HT1080 (cell line): ENCODE measurements at regions not wholly inside any gene's neighbourhood (a gene's known extent, or its start where the extent isn't known, plus 50 kb on each side); places are given as distances from the start of the nearest gene placed in this dataset.

ENCODE experiments used
- DNase-seq: peaks from one replicate; pipeline ENCODE4 v3.0.0-alpha.2; 2015; ENCODE audit warnings: low read depth

DNA sequence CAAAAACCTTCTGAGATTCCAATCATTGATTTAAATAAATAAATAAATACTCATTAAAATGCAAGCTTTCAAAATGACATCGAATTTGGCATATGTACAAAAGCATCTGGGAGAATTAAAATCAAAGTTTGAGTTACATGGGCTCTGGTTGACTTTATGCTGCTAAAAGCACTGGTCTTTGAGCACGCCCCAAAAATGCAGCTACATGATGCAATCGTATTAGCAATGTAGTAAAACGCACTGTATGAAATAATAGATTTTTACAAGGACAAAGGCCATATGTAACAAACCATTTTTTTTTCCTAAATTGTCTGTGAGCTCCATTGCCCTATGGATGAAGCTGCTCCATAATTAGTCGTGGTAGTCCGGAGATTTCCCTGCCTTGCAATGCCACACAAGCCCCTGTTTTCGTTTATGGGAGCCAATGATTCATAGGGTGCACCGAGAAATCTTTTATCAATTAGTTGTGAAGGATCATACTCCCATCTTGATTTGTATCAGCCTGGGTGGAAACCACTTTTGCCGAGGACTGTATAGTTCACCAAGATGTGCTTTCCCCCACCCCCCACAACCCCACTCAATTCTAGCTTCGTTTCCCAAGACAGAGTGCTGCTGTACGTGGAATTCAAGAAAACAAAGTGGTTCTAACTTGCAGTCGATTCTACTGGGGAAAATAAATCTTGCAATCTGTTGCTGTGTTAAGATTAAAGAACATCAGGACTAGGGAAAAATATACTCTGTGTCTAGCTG, 268.4 kb downstream of the IRS1 start:
- no peak for DNase-seq

GRCh38 chr2:226529556-226529955, 270.1 kb downstream of the IRS1 start:
- no peak for DNase-seq

- DNase-seq, result no peak
These were observed 272.9 kb downstream of the IRS1 start for GRCh38 chr2:226526716-226527115.

DNA sequence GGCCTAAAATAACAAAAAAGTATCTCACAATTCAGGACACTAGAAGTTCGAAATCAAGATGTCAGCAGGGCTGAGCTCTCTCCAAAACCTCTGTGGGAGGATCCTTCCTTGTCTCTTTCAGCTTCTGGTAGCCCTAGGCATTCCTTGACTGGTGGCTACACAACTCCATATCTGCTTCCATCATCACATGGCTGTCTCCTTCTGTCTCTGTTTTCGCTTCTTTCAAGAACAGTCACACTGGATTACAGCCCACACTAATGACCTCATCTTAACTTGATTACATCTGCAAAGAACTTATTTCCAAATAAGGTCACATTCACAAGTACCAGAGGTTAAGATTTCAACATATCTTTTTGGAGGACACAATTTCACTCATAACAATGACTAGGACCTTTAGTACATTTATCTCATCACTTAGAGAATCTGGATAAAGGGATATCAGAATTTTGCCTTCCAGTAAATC, 275.2 kb downstream of the IRS1 start:
- peak; percentile 35 for DNase-seq

GRCh38 chr2:226520723-226521122, 278.9 kb downstream of the IRS1 start:
- DNase-seq, result no peak

DNA sequence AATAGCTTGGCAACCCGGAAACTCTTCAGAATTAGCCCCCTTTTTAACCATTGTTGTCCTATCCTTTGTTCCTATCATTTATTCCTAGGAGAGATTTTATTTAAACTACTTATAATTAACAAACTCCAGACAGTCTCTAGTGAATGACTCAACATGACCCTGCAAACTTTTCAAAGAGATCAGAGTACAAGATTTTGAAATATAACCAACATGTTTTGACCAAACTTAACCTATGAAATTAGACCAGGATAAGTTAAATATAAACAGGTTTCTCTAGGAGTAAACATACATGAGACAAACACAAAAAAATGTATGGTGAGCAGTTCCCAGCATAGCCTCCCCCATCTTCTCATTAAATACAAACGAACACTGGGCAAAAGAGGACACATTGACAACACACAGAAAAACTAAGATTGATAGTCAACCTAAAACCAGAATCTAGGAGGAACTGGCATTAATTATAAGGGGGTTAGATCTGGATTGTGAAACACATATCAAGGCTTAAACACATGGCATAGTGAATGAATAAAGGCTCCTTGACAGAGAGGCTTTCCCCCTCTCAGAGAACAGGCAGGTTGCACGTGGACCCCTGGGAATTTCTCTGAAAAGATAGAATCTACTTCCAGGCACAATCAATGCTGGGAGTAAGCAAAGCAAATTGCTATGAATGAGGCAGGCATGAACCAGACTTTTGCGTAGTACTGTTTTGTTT, 284.1 kb downstream of the IRS1 start:
- DNase-seq, result no peak

DNA sequence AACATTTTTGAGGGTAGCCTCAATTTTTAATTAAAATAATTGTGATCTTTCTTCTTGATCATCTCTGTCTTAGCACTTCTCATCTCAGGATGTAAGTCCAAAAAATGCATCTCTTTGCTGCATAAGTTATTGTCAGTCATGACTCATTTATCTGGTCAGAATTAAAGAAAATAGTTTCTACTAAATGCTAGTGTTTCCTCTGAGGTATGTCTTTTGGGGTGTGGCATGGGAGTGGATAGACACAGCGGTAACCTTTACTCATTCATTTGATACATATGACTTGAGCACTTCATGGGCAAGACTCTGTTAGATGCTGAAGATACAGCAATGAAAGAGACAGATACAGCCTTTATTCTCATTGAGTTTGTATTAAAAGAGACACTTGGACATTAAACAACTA, 284.7 kb downstream of the IRS1 start:
- DNase-seq, result peak; percentile 64

- DNase-seq, result no peak
These were observed 288.3 kb downstream of the IRS1 start for GRCh38 chr2:226511311-226511710.

GRCh38 chr2:226508683-226509082, 290.9 kb downstream of the IRS1 start:
- DNase-seq, result no peak

DNA sequence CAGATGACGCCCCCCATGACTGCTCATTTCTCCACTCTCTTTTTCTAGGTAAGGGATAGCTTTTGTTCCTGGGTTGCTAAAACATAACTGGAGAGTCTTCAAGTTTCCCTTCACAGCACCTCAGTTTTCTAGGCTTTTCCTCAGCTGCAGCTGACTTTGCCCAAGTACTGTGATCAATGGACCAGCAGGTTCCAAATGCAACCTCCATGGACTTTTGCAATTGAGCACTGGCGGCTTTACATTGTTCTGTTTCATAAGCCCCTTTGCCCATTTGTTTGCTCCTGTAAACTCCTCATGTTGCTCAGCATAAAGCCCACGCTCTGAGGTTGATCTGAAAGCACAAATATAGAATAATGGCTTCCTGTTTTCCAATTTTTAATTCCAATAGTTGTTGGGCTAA, 291.6 kb downstream of the IRS1 start:
- DNase-seq, result no peak

DNA sequence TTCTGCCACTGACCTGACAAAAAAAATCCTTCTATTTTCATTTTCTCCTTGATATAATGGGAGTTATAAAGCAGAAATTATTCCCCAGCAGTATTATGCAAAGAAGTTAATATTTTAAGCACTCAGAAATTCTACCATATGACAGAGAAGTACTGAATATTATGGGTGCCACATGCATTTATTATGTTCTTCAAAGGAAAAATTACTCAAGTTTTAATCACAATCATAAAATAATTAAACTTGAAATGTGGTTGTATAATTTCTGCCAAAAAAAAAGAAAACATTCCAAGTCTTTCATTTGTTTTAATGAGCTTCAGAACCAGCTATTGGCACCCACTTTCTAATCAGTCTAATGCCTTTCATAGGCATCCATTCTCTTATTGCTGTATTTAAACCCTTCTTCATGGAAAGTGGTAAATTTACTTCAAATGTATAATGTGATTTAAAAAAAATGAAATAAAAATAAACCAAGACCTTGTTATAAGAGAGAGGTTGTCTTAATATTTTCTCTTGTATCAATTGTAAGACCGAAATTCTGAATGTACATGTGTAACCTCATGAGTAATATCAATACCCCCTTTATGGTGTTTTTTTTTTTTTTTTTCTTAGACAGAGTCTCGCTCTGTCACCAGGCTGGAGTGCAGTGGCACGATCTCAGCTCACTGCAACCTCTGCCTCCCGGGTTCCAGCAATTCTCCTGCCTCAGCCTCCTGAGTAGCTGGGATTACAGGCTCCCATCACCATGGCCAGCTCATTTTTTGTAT, 302.3 kb downstream of the IRS1 start:
- no peak for DNase-seq

DNA sequence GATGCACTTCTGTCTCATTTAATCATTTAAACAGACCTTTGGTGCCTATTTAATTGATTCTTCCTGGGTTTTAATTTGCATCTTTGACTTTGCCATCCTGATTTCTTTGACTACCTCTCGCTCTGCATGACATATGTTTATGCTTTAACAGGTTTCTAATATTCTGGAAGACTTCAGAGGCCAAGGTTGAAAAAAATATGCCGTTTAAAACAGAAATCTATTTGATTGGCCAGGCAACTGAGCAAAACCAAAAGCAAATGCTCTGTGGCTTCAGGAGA, 303.4 kb downstream of the IRS1 start:
- DNase-seq, result no peak

DNA sequence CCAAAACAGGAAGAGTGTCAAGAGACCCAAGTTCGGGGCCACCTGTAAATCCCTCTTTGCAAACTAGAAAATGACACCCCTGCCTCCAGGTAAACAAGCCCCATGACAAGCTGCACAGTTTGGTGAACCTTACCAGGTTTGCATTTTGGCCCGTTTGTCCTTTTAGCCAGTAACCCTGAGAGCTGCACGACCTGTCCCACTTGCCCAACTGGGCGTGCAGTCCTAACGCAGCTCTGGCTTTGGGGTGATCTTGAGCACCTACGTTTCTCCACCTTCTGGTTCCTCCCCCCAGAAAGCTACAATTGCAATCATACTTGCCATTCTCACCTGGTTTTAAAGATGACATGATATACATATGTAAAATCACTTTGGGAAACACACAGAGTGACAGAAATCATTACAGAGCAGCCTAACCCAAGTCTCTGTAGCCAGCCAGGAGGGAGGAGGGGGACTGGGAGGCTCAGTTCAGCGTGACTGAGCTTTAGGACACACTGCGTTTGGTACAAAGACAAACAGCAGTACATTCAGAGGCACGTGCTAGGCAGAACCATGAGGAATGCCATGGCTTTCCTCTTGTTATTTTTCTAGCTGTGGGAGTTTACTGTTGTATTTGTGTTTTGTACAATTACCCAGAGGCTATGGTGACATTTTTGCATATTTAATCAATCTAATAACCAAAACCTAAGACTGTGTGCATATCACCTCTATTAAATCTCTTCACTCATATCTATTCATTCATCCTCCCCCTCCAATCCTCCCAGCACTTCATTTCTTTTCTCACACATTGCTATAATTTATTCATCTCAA, 304.0 kb downstream of the IRS1 start:
- no peak for DNase-seq

- no peak for DNase-seq
These were observed 308.5 kb downstream of the IRS1 start for GRCh38 chr2:226491112-226491511.

- DNase-seq, result peak; percentile 63
These were observed 309.7 kb downstream of the IRS1 start for GRCh38 chr2:226489775-226490541.

DNA sequence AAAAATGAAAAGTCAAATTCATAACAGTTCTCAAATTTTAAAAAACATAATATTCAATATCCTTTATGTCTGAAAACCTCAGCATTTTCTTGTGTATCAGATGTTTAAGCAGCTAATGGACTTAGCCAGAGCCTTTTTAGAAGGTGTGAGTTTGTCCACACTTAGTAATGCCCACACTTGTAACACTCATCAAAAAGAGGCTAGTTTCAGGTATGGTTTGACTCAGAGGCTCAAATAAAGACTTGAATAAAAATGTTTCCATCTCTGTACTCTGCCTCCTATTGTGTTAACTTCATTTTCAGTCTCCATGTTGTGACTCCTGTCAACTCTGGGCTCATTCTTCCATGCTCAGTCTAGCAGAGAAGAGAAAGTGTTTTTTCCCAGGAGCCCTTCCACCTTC, 311.6 kb downstream of the IRS1 start:
- DNase-seq, result no peak

- DNase-seq, result no peak
These were observed 312.0 kb downstream of the IRS1 start for GRCh38 chr2:226487573-226487972.

DNA sequence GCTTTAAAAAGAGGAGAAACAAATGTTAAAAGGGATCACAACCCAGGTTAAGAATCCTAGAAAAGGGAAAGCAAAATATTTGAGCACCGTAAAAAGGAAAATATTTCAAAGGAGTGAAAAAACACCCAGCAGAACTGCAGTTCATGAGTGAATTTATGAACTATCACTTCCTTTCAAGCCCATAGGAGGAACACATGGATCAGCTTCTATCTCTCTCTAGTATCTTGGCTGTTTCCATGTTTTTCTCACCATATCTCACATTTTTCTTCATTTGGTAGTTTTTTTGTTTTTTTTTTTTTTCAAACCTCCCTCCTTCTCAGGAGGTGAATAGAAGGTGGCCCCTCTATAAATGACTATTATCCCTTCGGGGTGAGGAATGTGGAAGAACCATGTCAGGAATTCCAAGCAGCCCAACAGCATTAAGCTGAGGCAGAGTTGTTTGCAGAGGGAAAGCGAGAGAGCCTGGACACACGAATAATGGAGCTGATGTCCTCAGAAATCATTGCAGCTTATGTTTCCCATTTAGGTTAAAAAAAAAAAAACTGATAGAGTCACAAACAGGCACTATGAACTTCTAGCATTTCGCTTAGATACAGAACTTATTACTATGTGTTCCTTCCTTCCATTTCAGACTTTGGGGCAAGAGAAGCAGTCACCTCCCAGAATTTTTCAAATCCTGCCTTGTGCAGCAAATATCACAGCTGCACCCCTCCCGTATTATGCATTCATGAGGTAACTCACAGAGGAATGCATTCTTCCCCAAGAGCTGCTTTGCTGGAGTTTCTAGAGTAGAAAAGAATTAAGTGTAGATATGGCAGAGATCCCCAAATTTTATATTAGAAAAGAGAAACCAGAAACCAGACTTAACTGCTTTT, 315.6 kb downstream of the IRS1 start:
- DNase-seq, result no peak

- DNase-seq, result no peak
These were observed 316.5 kb downstream of the IRS1 start for GRCh38 chr2:226483143-226483542.
